Adrenal gland (tissue), 9 donors: ENCODE measurements at regions not wholly inside any gene's neighbourhood (a gene's known extent, or its start where the extent isn't known, plus 50 kb on each side); places are given as distances from the start of the nearest gene placed in this dataset.

Experiments used
- DNase-seq, 7 donors: peaks; one replicate each; pipeline ENCODE4 v3.0.0-alpha.2; 2019 to 2020
- H3K27ac ChIP-seq, 5 donors: fragments of 200-600 bp; sonication (generic) in 4 of 5; 1 replicate in 3 of 5; 2 replicates in 2 of 5; pipeline versions ENCODE4 v1.5.1 to v1.8.0; 2016 to 2020; ENCODE audit warnings: mild to moderate bottlenecking in 1 of 5
- H3K27me3 ChIP-seq: fragments of 200-600 bp; 2 replicates; pipeline ENCODE4 v1.8.0; 2021
- H3K36me3 ChIP-seq, 2 donors: fragments of 200-600 bp; replicated peaks in 1 of 2; 1 replicate in 1 of 2; 2 replicates in 1 of 2; pipeline versions ENCODE4 v1.5.1 to v1.8.0; 2018 to 2022
- H3K4me1 ChIP-seq, 2 donors: fragments of 200-600 bp; replicated peaks in 1 of 2; 1 replicate in 1 of 2; 2 replicates in 1 of 2; pipeline versions ENCODE4 v1.5.1 to v1.8.0; 2018 to 2021
- H3K4me3 ChIP-seq, 4 donors: fragments of 200-600 bp; sonication (generic) in 3 of 4; one replicate each; pipeline ENCODE4 v1.5.1; 2016 to 2018
- H3K9me3 ChIP-seq, 3 donors: fragments of 200-600 bp; sonication (generic) in 1 of 3; replicated peaks in 1 of 3; 1 replicate in 2 of 3; 2 replicates in 1 of 3; pipeline versions ENCODE4 v1.5.1 to v1.8.0; 2016 to 2021
- CTCF ChIP-seq, 6 experiments: fragments of 450-650 bp in 4 of 6; fragments of 200-600 bp in 2 of 6; sonication (generic) in 1 of 6; IDR thresholded peaks; 1 replicate in 5 of 6; 2 replicates in 1 of 6; pipeline versions ENCODE4 v1.5.1 to v1.8.0; 2016 to 2021; ENCODE audit warnings: antibody characterized with exemption in 6 of 6, mild to moderate bottlenecking in 2 of 6, moderate library complexity in 1 of 6
- POLR2A ChIP-seq, 2 donors: fragments of 450-650 bp; IDR thresholded peaks; one replicate each; pipeline ENCODE4 v1.6.1; 2017; ENCODE audit warnings: antibody characterized with exemption in 2 of 2, mild to moderate bottlenecking in 2 of 2, moderate library complexity in 1 of 2
- WGBS, 4 donors: extraction: QIAGEN DNeasy Blood & Tissue Kit in 2 of 4; methylation state at CpG; one replicate each; pipeline versions ENCODE4 v1.1.5 to v1.1.7; 2013 to 2017; 5-methylcytosine and 5-hydroxymethylcytosine counted together
- intact Hi-C, 2 donors: fragments of 100-400 bp; cut with DNase I; formaldehyde crosslinking; loops; one replicate each; pipeline versions ENCODE4 v1.14.1 to v1.15.0; 2022 to 2023
- donor health status: healthy with polysubstance abuse.
- donor health status: Bipolar disorder and iron deficiency.
- donor health status: DM: yes; HTN: yes; CAD: no.
- donor health status: DM: no; HTN: no; CAD: no.
- donor health status: DM: no; HTN: no; CAD: no.

DNA sequence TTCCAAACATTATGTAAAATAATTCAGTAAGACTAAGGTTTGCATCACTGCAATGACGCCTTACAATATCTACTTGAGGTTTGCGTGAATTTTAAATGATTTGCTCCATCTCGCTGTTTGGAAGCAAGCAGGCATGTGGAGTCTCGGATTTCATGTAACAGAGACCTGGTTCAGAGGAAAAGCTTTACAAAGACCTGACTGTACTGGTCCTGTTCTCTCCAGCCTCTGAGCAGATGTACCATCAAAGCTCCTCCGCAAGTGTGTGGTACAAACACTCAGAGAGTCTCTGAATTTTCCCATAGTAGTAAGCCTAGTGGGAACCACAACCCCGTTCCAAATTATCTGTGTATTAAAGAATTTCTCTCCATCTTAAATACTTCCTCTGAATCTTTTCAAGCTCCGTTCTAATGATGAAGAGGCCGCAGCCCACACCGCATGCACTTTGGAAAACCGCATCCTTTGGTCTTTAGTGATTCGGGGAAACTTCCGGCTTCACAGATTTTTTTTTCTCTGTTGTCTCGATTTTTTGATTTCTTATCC lies 728.1 kb upstream of the SOX11 start:
- Histone ChIP-seq H3K36me3 (no peaks in the 10 kb centered on the region), H3K4me3 (no peak overlapping the region), H3K4me1 (no peaks in the 10 kb centered on the region), H3K27ac (no peak overlapping the region), H3K9me3 (no peaks in the 10 kb centered on the region), H3K27me3 (no peaks in the 10 kb centered on the region)
- TF ChIP-seq POLR2A (IDR thresholded peaks at IDR 0.05) (no peak), CTCF (IDR thresholded peaks at IDR 0.05) (no peak)
- intact Hi-C loops, result no loop called here
- DNase-seq, result no peak
- 85 to 88% (median 85%) methylated on average over 13 of the region's 13 CpGs for whole genome bisulfite sequencing, 4 donors

DNA sequence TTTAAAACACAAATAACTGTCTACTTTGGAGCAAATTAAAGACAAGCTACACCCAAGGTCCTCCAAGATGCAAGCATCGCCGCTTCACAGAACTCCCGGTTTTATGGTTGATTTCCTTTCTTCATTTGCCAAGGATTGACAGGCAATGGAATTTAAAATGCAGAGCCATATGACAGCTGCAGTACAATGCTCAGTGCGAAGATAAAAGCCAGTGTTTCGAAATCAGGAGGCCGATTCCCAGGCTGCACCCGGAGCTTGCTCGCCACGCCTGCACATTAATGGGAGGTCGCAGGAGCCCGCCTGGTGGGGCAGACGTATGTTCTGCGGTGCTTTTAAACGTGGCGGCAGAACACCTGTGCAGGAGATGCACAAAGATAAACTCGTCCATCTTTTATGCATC lies 727.6 kb upstream of the SOX11 start:
- Histone ChIP-seq H3K9me3 (no peaks in the 10 kb centered on the region), H3K4me3 (no peak overlapping the region), H3K36me3 (no peaks in the 10 kb centered on the region), H3K27ac (no peak overlapping the region), H3K4me1 (no peaks in the 10 kb centered on the region), H3K27me3 (no peaks in the 10 kb centered on the region)
- no peak for TF ChIP-seq POLR2A (IDR thresholded peaks at IDR 0.05)
- TF ChIP-seq CTCF (IDR thresholded peaks at IDR 0.05), result no peak
- WGBS, 4 donors, result 74 to 85% (median 79%) methylated on average over 16 of the region's 16 CpGs
- DNase-seq, result no peak
- intact Hi-C loops, result no loop called here

- Histone ChIP-seq H3K4me3 (no peak overlapping the region), H3K9me3 (no peaks in the 10 kb centered on the region), H3K27me3 (no peaks in the 10 kb centered on the region), H3K27ac (no peak overlapping the region), H3K36me3 (no peaks in the 10 kb centered on the region), H3K4me1 (no peaks in the 10 kb centered on the region)
- WGBS, 4 donors, result 78 to 82% (median 79%) methylated on average over 6 of the region's 6 CpGs
- TF ChIP-seq CTCF (IDR thresholded peaks at IDR 0.05) (no peak), POLR2A (IDR thresholded peaks at IDR 0.05) (no peak)
- intact Hi-C loops, result no loop called here
- DNase-seq, result no peak
These were observed 726.4 kb upstream of the SOX11 start for GRCh38 chr2:4965556-4966320.

DNA sequence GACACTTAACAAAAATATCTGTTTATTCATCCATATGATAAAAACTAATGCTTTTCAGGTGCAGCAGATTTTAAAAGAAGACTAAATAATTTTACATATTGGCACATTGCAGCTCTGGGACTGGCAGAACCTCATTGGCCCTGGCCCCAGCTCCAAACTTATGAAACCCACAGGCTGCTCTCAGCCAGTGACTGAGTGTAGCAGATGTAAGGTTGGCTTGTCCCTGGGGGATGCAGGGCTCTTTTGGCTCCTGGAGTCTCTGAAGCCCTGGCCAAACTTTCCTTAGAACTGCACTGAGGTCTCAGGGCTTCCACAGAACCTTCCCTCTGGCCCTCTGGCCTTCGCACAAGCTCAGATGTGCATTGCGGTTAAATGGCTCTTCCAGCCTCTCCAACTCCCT lies 725.0 kb upstream of the SOX11 start:
- no peak for TF ChIP-seq POLR2A (IDR thresholded peaks at IDR 0.05)
- TF ChIP-seq CTCF (IDR thresholded peaks at IDR 0.05), result no peak
- no peaks in the 10 kb centered on the region for H3K27me3 ChIP-seq
- no peaks in the 10 kb centered on the region for H3K9me3 ChIP-seq
- intact Hi-C loops, result no loop called here
- H3K4me1 ChIP-seq, result no peaks in the 10 kb centered on the region
- no peaks in the 10 kb centered on the region for H3K36me3 ChIP-seq
- WGBS, 4 donors, result 84 to 95% (median 89%) methylated on average over 2 of the region's 2 CpGs
- DNase-seq, result no peak
- no peak overlapping the region for H3K4me3 ChIP-seq
- H3K27ac ChIP-seq, result no peak overlapping the region
